GM12892 (cell line): ENCODE measurements at regions not wholly inside any gene's neighbourhood (a gene's known extent, or its start where the extent isn't known, plus 50 kb on each side); places are given as distances from the start of the nearest gene placed in this dataset.
"Not testable (repeated sequence)": the region's sequence is repeated elsewhere in the genome, so short reads cannot be mapped to it uniquely, and the experiment has no call there.

ENCODE experiments used
- DNase-seq: peaks from one replicate; pipeline ENCODE4 v3.0.0; 2011; ENCODE audit not compliant: insufficient read length
- FAIRE-seq: peaks from 2 replicates; lab custom pipeline; 2011; peaks lifted over from hg19 to GRCh38; lab: Jason Lieb, UNC
- POLR2A ChIP-seq: IDR thresholded peaks from 2 replicates; pipeline ENCODE4 v1.6.1; 2011; ENCODE audit warnings: low read depth, low read length, control low read depth
- POLR2AphosphoS5 ChIP-seq: IDR thresholded peaks from 2 replicates; pipeline ENCODE4 v1.6.1; 2011; ENCODE audit warnings: low read depth, low read length, control low read depth
- TAF1 ChIP-seq: IDR thresholded peaks from 2 replicates; pipeline ENCODE4 v1.6.1; 2011; ENCODE audit warnings: low read depth, mild to moderate bottlenecking, control low read depth, low read length, borderline replicate concordance

GRCh38 chr15:31499236-31499952 is 172.8 kb downstream of the KLF13 start:
- FAIRE-seq: no peak
- no peak for TF ChIP-seq POLR2AphosphoS5
- TF ChIP-seq TAF1: no peak
- no peak for TF ChIP-seq POLR2A
- DNase-seq: no peak

- no peak for DNase-seq
- no peak for FAIRE-seq
- TF ChIP-seq POLR2AphosphoS5 (no peak), TAF1 (no peak), POLR2A (no peak)
These were observed 173.5 kb downstream of the KLF13 start for GRCh38 chr15:31499953-31500765.

- TF ChIP-seq POLR2AphosphoS5 (no peak), POLR2A (no peak), TAF1 (no peak)
- no peak for DNase-seq
- no peak for FAIRE-seq
These were observed 174.3 kb downstream of the KLF13 start for GRCh38 chr15:31500766-31501449.

GRCh38 chr15:31501536-31502157 is 175.0 kb downstream of the KLF13 start:
- DNase-seq (no peak), FAIRE-seq (no peak)
- no peak for TF ChIP-seq POLR2A
- no peak for TF ChIP-seq TAF1
- no peak for TF ChIP-seq POLR2AphosphoS5

GRCh38 chr15:31502541-31503229 is 176.1 kb downstream of the KLF13 start:
- TF ChIP-seq POLR2A (no peak), POLR2AphosphoS5 (no peak), TAF1 (no peak)
- no peak for FAIRE-seq
- no peak for DNase-seq

GRCh38 chr15:31503256-31503655 is 176.6 kb downstream of the KLF13 start:
- FAIRE-seq: no peak
- DNase-seq: no peak
- TF ChIP-seq TAF1: no peak
- no peak for TF ChIP-seq POLR2AphosphoS5
- no peak for TF ChIP-seq POLR2A

- FAIRE-seq: no peak
- TF ChIP-seq TAF1 (no peak), POLR2A (no peak), POLR2AphosphoS5 (no peak)
- DNase-seq: no peak
These were observed 177.3 kb downstream of the KLF13 start for GRCh38 chr15:31503758-31504461.

- FAIRE-seq (no peak), DNase-seq (no peak)
These were observed 177.8 kb downstream of the KLF13 start for GRCh38 chr15:31504462-31504839.

GRCh38 chr15:31507573-31507972 is 180.9 kb downstream of the KLF13 start:
- not testable (repeated sequence) for FAIRE-seq

More at GRCh38 chr15:31504462-31504839, 177.8 kb downstream of the KLF13 start:
- TF ChIP-seq TAF1 (no peak), POLR2AphosphoS5 (no peak), POLR2A (no peak)

GRCh38 chr15:31508656-31509055 is 182.0 kb downstream of the KLF13 start:
- TF ChIP-seq TAF1 (no peak), POLR2AphosphoS5 (no peak), POLR2A (no peak)
- FAIRE-seq: no peak
- DNase-seq: no peak

More at GRCh38 chr15:31507573-31507972, 180.9 kb downstream of the KLF13 start:
- not testable (repeated sequence) for DNase-seq

- TF ChIP-seq POLR2AphosphoS5: no peak
- no peak for TF ChIP-seq POLR2A
- TF ChIP-seq TAF1: no peak
- FAIRE-seq: no peak
- no peak for DNase-seq
These were observed 183.4 kb downstream of the KLF13 start for GRCh38 chr15:31510057-31510456.
